Esophagus muscularis mucosa (tissue), 4 donors: ENCODE measurements at regions not wholly inside any gene's neighbourhood (a gene's known extent, or its start where the extent isn't known, plus 50 kb on each side); places are given as distances from the start of the nearest gene placed in this dataset.

ENCODE experiments used
- DNase-seq: peaks from one replicate; pipeline ENCODE4 v3.0.0-alpha.2; 2017; ENCODE audit errors: extremely low spot score
- H3K27ac ChIP-seq, 4 donors: fragments of 200-600 bp; sonication (generic); replicated peaks in 1 of 4; 1 replicate in 3 of 4; 2 replicates in 1 of 4; pipeline ENCODE4 v1.5.1; 2016 to 2019; ENCODE audit warnings: mild to moderate bottlenecking in 1 of 4
- H3K27me3 ChIP-seq, 4 donors: fragments of 200-600 bp; sonication (generic); one replicate each; pipeline versions ENCODE4 v1.5.1 to v1.6.0; 2016 to 2019
- H3K36me3 ChIP-seq, 4 donors: fragments of 200-600 bp; sonication (generic); one replicate each; pipeline ENCODE4 v1.5.1; 2016 to 2019
- H3K4me1 ChIP-seq, 4 donors: fragments of 200-600 bp; sonication (generic); one replicate each; pipeline ENCODE4 v1.5.1; 2016 to 2019
- H3K4me3 ChIP-seq, 4 donors: fragments of 200-600 bp; sonication (generic); 1 replicate in 2 of 4; 2 replicates in 2 of 4; pipeline ENCODE4 v1.5.1; 2016 to 2019; ENCODE audit warnings: mild to moderate bottlenecking in 4 of 4, moderate library complexity in 1 of 4
- H3K9me3 ChIP-seq, 4 donors: fragments of 200-600 bp; sonication (generic); 1 replicate in 3 of 4; 2 replicates in 1 of 4; pipeline ENCODE4 v1.5.1; 2016 to 2019
- CTCF ChIP-seq, 3 experiments: fragments of 200-600 bp in 2 of 3; fragments of 450-650 bp in 1 of 3; sonication (generic) in 2 of 3; IDR thresholded peaks; one replicate each; pipeline ENCODE4 v1.5.1; 2017 to 2019; ENCODE audit warnings: antibody characterized with exemption in 3 of 3, mild to moderate bottlenecking in 2 of 3, moderate library complexity in 1 of 3
- EP300 ChIP-seq: sonication (generic); formaldehyde crosslinking; IDR thresholded peaks from one replicate; pipeline ENCODE4 v1.6.1; 2017; ENCODE audit warnings: antibody characterized with exemption
- POLR2A ChIP-seq: fragments of 450-650 bp; IDR thresholded peaks from one replicate; pipeline ENCODE4 v1.6.1; 2017; ENCODE audit warnings: antibody characterized with exemption, moderate library complexity, mild to moderate bottlenecking, low read depth
- POLR2AphosphoS5 ChIP-seq, 2 donors: sonication (generic); formaldehyde crosslinking; IDR thresholded peaks; one replicate each; pipeline ENCODE4 v1.6.1; 2017; ENCODE audit warnings: antibody characterized with exemption in 2 of 2
- WGBS: methylation state at CpG from one replicate; pipeline ENCODE4 v1.1.5; 2018; 5-methylcytosine and 5-hydroxymethylcytosine counted together
- intact Hi-C: fragments of 100-400 bp; cut with DNase I; formaldehyde crosslinking; loops from one replicate; pipeline ENCODE4 v1.15.1; 2023

GRCh38 chr3:70607469-70607868, 295.0 kb upstream of the MDFIC2 start:
- Histone ChIP-seq H3K27me3 (no peaks in the 10 kb centered on the region), H3K27ac (no peak overlapping the region), H3K4me3 (no peak overlapping the region), H3K36me3 (no peaks in the 10 kb centered on the region), H3K4me1 (no peaks in the 10 kb centered on the region), H3K9me3 (no peaks in the 10 kb centered on the region)
- intact Hi-C loops: no loop called here
- TF ChIP-seq CTCF (IDR thresholded peaks at IDR 0.05) (no peak), POLR2AphosphoS5 (IDR thresholded peaks at IDR 0.05) (no peak), POLR2A (no peak), EP300 (no peak)
- 91% methylated on average over 4 of the region's 4 CpGs for WGBS
- no peak for DNase-seq

GRCh38 chr3:70606018-70606417, 293.6 kb upstream of the MDFIC2 start:
- Histone ChIP-seq H3K27me3 (no peaks in the 10 kb centered on the region), H3K4me3 (no peak overlapping the region), H3K4me1 (no peaks in the 10 kb centered on the region), H3K27ac (no peak overlapping the region), H3K36me3 (no peaks in the 10 kb centered on the region), H3K9me3 (no peaks in the 10 kb centered on the region)
- intact Hi-C loops: no loop called here
- no peak for DNase-seq
- no peak for TF ChIP-seq CTCF (IDR thresholded peaks at IDR 0.05)
- no peak for TF ChIP-seq EP300
- TF ChIP-seq POLR2AphosphoS5 (IDR thresholded peaks at IDR 0.05): no peak
- TF ChIP-seq POLR2A: no peak

GRCh38 chr3:70603103-70603502, 290.7 kb upstream of the MDFIC2 start:
- Histone ChIP-seq H3K36me3 (no peaks in the 10 kb centered on the region), H3K4me3 (no peak overlapping the region), H3K9me3 (no peaks in the 10 kb centered on the region), H3K27me3 (no peaks in the 10 kb centered on the region), H3K4me1 (no peaks in the 10 kb centered on the region), H3K27ac (no peak overlapping the region)
- WGBS: 61% methylated on average over 3 of the region's 3 CpGs
- intact Hi-C loops: no loop called here
- DNase-seq: no peak
- TF ChIP-seq EP300: no peak
- TF ChIP-seq CTCF (IDR thresholded peaks at IDR 0.05): no peak
- no peak for TF ChIP-seq POLR2AphosphoS5 (IDR thresholded peaks at IDR 0.05)
- TF ChIP-seq POLR2A: no peak

GRCh38 chr3:70597312-70597711, 284.9 kb upstream of the MDFIC2 start:
- Histone ChIP-seq H3K36me3 (no peaks in the 10 kb centered on the region), H3K4me3 (no peak overlapping the region), H3K9me3 (no peaks in the 10 kb centered on the region), H3K4me1 (no peaks in the 10 kb centered on the region), H3K27me3 (no peaks in the 10 kb centered on the region), H3K27ac (no peak overlapping the region)
- no peak for DNase-seq
- intact Hi-C loops: no loop called here
- TF ChIP-seq POLR2A (no peak), EP300 (no peak), POLR2AphosphoS5 (IDR thresholded peaks at IDR 0.05) (no peak), CTCF (IDR thresholded peaks at IDR 0.05) (no peak)
- WGBS: 96% methylated on average over 2 of the region's 2 CpGs

GRCh38 chr3:70583682-70584081, 271.2 kb upstream of the MDFIC2 start:
- no peaks in the 10 kb centered on the region for H3K4me1 ChIP-seq
- no peak for DNase-seq
- no peak overlapping the region for H3K4me3 ChIP-seq
- H3K27me3 ChIP-seq: no peaks in the 10 kb centered on the region
- H3K27ac ChIP-seq: no peak overlapping the region
- TF ChIP-seq POLR2AphosphoS5 (IDR thresholded peaks at IDR 0.05): no peak
- no peak for TF ChIP-seq CTCF (IDR thresholded peaks at IDR 0.05)
- TF ChIP-seq EP300: no peak
- TF ChIP-seq POLR2A: no peak
- intact Hi-C loops: no loop called here
- no peaks in the 10 kb centered on the region for H3K36me3 ChIP-seq
- H3K9me3 ChIP-seq: no peaks in the 10 kb centered on the region
- 92% methylated on average over 4 of the region's 4 CpGs for WGBS
